AG20443 (cell line): ENCODE measurements at regions not wholly inside any gene's neighbourhood (a gene's known extent, or its start where the extent isn't known, plus 50 kb on each side); places are given as distances from the start of the nearest gene placed in this dataset.
A peak's percentile ranks its signal among the peaks of the same experiment; 100 is the strongest.

Experiments used
- DNase-seq: peaks from one replicate; pipeline ENCODE4 v3.0.0; 2012; ENCODE audit warnings: low spot score, mixed read lengths

GRCh38 chr13:22091222-22091970 lies 420.5 kb downstream of the FGF9 start:
- DNase-seq = peak; percentile 63

- no peak for DNase-seq
Measured at GRCh38 chr13:22091971-22092300, 421.1 kb downstream of the FGF9 start.

GRCh38 chr13:22092791-22093560 lies 422.1 kb downstream of the FGF9 start:
- DNase-seq = peak; percentile 51

GRCh38 chr13:22095794-22096193 lies 424.9 kb downstream of the FGF9 start:
- no peak for DNase-seq

GRCh38 chr13:22099585-22099984 lies 428.7 kb downstream of the FGF9 start:
- no peak for DNase-seq

- peak; percentile 33 for DNase-seq
Measured at GRCh38 chr13:22102271-22102670, 431.4 kb downstream of the FGF9 start.

GRCh38 chr13:22103046-22104027 lies 432.5 kb downstream of the FGF9 start:
- peak; percentile 33 for DNase-seq

- no peak for DNase-seq
Measured at GRCh38 chr13:22106058-22106457, 435.2 kb downstream of the FGF9 start.

GRCh38 chr13:22107549-22107948 lies 436.7 kb downstream of the FGF9 start:
- DNase-seq = no peak

GRCh38 chr13:22108283-22108942 lies 437.5 kb downstream of the FGF9 start:
- DNase-seq = peak; percentile 60

GRCh38 chr13:22108979-22109378 lies 438.1 kb downstream of the FGF9 start:
- no peak for DNase-seq

GRCh38 chr13:22110368-22110767 lies 439.5 kb downstream of the FGF9 start:
- peak; percentile 82 for DNase-seq

GRCh38 chr13:22111152-22111783 lies 440.4 kb downstream of the FGF9 start:
- DNase-seq = no peak

- no peak for DNase-seq
Measured at GRCh38 chr13:22111961-22112360, 441.1 kb downstream of the FGF9 start.

GRCh38 chr13:22112956-22113745 lies 442.3 kb downstream of the FGF9 start:
- no peak for DNase-seq

GRCh38 chr13:22114630-22115311 lies 443.9 kb downstream of the FGF9 start:
- peak; percentile 43 for DNase-seq

GRCh38 chr13:22118158-22118557 lies 447.3 kb downstream of the FGF9 start:
- DNase-seq = no peak

GRCh38 chr13:22120646-22121045 lies 449.8 kb downstream of the FGF9 start:
- no peak for DNase-seq

- no peak for DNase-seq
Measured at GRCh38 chr13:22121146-22121739, 450.4 kb downstream of the FGF9 start.
